ENCODE measurements at regions not wholly inside any gene's neighbourhood (a gene's known extent, or its start where the extent isn't known, plus 50 kb on each side); places are given as distances from the start of the nearest gene placed in this dataset.

DNA sequence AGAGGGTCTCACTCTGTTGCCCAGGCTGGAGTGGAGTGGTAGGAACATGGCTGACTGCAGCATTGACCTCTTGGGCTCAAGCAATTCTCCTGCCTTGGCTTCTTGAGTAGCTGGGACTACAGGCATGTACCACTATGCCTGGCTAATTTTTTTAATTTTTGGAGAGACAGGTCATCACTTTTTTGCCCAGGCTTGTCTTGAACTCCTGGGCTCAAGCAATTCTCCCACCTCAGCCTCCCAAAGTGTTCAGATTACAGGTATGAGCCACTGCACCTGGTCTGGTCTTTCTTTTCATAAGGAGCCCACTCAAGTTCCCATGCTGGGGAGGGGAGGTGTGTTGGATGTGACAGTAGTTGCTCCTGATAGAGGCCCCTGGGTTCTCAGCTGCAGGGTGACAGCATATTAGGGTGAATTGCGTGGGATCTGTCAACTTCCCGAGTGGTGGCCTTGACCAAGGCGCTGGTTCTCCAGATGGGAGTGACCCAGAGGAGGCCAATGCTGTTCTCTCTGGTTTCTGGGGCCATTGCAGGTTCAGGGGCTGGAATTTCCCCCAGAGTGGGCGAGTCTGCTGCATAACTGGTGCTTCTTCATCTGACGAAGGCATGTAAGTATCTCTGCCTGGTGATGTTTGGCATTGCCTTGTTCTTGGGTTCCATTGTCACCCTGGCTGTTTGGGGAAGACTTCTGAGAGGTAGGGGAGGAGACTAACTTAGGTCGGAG lies 52.4 kb upstream of the ESRRB start:
- TF ChIP-seq, protein P1, sequence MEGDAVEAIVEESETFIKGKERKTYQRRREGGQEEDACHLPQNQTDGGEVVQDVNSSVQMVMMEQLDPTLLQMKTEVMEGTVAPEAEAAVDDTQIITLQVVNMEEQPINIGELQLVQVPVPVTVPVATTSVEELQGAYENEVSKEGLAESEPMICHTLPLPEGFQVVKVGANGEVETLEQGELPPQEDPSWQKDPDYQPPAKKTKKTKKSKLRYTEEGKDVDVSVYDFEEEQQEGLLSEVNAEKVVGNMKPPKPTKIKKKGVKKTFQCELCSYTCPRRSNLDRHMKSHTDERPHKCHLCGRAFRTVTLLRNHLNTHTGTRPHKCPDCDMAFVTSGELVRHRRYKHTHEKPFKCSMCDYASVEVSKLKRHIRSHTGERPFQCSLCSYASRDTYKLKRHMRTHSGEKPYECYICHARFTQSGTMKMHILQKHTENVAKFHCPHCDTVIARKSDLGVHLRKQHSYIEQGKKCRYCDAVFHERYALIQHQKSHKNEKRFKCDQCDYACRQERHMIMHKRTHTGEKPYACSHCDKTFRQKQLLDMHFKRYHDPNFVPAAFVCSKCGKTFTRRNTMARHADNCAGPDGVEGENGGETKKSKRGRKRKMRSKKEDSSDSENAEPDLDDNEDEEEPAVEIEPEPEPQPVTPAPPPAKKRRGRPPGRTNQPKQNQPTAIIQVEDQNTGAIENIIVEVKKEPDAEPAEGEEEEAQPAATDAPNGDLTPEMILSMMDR (IDR thresholded peaks at IDR 0.05), result no peak
- no peak for TF ChIP-seq POLR2A (IDR thresholded peaks at IDR 0.05)

Measured in vagina (tissue), 2 donors.